GM12891 (cell line): ENCODE measurements at regions not wholly inside any gene's neighbourhood (a gene's known extent, or its start where the extent isn't known, plus 50 kb on each side); places are given as distances from the start of the nearest gene placed in this dataset.

Source experiments
- DNase-seq: peaks from one replicate; pipeline ENCODE4 v3.0.0; 2011; ENCODE audit warnings: low spot score; ENCODE audit not compliant: insufficient read length
- FAIRE-seq: peaks from 2 replicates; lab custom pipeline; 2011; peaks lifted over from hg19 to GRCh38; lab: Jason Lieb, UNC
- PAX5 ChIP-seq: IDR thresholded peaks from 2 replicates; pipeline ENCODE4 v1.6.1; 2011; ENCODE audit warnings: low read length, moderate library complexity, mild to moderate bottlenecking; ENCODE audit not compliant: insufficient read depth, severe bottlenecking
- POLR2A ChIP-seq: IDR thresholded peaks from 2 replicates; pipeline ENCODE4 v1.6.1; 2011; ENCODE audit warnings: low read depth, low read length, control low read depth
- POLR2AphosphoS5 ChIP-seq: IDR thresholded peaks from 2 replicates; pipeline ENCODE4 v1.6.1; 2011; ENCODE audit warnings: low read depth, low read length, control low read depth
- POU2F2 ChIP-seq: IDR thresholded peaks from 2 replicates; pipeline ENCODE4 v1.6.1; 2011; ENCODE audit warnings: low read depth, mild to moderate bottlenecking, control low read depth, low read length, moderate library complexity
- SPI1 ChIP-seq: IDR thresholded peaks from 2 replicates; pipeline ENCODE4 v1.6.1; 2011; ENCODE audit warnings: low read depth, low read length, control low read depth
- TAF1 ChIP-seq: IDR thresholded peaks from 2 replicates; pipeline ENCODE4 v1.6.1; 2011; ENCODE audit warnings: low read depth, low read length, control low read depth

DNA sequence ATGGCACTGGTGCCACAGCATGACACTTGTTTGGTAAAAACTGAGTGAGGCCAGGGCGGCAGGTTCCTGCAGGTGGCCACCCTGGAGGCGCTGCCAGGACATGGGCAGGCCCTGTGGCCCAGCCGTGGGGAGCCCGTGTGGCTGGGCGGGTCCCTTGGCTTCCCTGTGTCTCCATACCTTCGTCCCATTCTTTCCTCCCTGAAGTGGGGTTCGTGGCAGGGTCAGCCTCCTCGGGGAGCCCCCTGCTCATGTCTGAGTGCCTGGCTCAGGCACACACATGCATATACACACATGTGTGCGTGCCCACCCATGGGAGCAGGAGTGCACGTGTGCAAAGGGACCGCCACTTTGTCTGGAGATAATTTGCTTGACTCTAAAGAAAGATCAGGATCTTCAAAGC, 86.5 kb upstream of the HDAC4 start:
- TF ChIP-seq POLR2A (no peak), POU2F2 (no peak), SPI1 (no peak), TAF1 (no peak), POLR2AphosphoS5 (no peak), PAX5 (no peak)
- no peak for FAIRE-seq
- DNase-seq: no peak

DNA sequence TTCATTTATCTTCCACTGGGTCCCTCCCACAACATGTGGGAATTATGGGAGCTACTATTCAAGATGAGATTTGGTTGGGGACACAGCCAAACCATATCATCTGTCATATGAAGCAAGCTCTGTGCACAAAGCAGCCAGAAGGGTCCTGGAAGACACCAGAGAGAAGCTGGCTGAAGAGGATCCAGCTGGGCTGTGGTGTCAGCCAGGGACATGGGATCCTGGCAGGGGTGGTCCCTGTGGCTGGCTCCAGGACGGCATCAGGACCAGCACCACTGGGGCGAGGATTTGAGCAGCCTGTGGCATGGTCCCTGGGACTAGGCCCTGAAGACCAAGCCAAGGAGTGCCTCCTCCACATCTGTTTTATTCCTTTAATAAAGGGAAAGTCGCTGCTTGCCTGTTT, 84.8 kb upstream of the HDAC4 start:
- TF ChIP-seq TAF1 (no peak), POLR2AphosphoS5 (no peak)
- DNase-seq (no peak), FAIRE-seq (no peak)

DNA sequence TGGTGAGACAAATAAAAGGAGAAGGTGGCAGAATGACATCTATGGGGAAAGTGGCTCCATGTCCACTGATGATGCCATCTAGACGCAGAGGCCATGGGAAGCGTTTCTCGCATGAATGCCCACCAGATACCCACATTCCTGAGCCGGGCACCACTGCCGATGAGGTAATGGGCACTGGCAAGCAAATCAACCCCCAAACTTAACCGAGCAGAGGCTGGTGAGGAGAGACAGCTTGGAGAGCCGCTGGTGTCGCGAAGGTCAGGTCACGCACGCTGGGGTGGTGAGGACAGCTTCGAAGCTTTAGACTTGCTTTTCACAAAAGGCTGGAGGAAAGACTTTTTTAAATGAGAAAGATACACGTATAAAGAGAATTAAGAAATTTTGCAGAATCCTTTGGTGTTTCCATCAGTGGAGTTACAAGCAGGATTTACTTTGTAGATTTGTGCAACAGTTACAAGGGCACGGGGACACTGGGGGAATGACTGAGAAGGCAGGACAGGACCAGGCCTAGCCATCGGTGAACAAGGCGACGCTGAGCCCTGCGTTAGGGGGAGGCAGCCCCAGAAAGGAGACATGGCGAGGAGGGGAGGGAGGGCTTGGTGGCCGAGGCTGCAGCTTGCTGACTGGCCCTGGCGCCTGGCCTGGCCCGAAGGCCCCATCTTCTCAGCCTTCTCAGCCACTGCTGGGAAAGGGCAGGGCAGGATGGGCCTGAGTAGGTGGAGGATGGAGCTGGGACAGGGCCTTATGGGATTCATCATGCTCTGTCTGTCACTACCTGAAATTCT, 83.9 kb upstream of the HDAC4 start:
- TF ChIP-seq POLR2AphosphoS5 (no peak), PAX5 (no peak), TAF1 (no peak), SPI1 (no peak), POU2F2 (no peak), POLR2A (no peak)
- no peak for DNase-seq
- FAIRE-seq: no peak

DNA sequence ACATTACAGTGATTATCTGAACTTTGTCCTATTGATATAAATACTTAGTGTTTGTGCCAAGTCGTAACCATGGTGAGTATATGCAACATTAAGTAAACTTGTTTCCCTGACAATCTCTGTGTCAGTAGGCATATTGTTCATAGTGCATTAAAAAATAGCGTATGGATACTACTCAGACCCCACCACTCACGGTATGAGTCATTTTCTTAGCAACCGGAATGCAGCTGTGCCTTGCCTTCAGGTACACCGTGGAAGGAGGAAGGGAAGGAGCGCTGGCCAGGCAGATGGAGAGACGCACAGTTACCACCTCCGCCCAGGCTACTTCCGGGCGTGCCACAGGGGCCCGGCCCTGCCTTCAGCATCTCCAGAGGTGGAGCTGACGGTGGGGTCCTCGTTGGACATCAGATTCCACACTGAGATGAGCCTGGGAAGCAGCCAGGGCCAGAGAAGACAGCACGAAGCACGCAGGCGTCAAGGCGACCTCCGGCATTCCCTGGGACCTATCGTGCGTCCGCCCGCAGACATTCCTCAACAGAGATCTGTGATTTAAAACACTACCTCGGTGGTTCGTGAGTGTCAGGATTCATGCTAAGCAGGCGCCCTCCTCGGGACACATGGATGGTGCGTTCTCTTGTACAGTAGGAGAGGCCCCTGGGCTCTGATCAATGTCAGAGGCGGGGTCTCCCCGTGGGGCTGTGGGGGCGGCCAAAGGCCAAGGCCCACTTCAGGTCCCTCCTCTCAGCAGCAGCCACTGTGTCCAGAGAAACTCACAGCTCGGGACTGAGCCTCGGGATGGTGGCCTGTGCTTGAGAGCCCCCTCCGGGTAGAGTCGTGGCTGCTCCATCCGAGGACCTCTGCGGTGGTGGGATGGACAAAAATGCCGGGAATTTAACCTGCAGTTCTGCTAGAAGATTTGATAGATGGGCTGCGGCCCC, 82.2 kb upstream of the HDAC4 start:
- FAIRE-seq: no peak
- no peak for TF ChIP-seq POU2F2
- TF ChIP-seq TAF1: no peak
- no peak for TF ChIP-seq POLR2AphosphoS5
- TF ChIP-seq PAX5: no peak
- TF ChIP-seq POLR2A: no peak
- TF ChIP-seq SPI1: no peak

DNA sequence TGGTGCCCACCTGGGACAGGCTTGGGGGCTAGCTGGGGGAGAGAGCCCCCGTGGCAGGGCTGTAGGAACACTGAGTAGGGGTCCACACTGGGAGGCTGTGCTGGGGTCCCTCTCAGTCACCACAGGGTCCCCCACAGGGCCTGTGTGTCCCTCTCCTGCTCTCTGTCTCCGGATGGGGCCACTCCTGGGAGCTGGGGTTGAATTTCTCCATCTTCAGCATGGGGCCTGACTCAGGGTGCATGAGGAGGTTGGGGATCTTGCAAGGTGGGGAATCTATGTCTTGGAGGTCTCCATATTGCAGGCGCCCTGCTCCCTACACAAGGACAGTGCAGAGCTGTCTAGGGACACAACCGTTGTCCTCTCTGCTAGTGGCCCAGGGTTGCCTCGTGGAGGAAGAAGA, 78.7 kb upstream of the HDAC4 start:
- TF ChIP-seq POU2F2: no peak
- TF ChIP-seq SPI1: no peak
- TF ChIP-seq PAX5: no peak
- no peak for TF ChIP-seq TAF1
- no peak for TF ChIP-seq POLR2AphosphoS5
- no peak for TF ChIP-seq POLR2A
- no peak for FAIRE-seq
- DNase-seq: no peak

More for the DNA sequence above, 82.2 kb upstream of the HDAC4 start:
- DNase-seq: no peak

DNA sequence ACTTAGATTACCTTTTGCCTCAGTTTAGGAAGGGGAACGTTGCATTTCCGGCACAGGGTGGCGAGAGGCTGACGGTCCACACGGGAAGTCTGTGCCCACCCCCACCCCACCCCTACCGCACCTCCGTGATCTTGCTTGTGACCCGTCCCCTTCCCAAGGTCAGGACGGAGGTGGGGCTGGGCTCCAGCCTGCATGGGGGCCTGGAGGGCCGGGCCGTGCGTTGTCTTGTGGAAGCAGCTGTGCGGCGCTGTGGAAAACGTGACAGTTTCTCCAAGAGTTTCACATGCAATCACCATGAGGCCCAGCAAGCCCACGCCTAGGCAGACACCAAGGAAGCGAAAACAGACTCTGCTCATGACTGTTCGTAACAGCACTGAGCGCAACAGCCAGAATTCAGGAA, 76.8 kb upstream of the HDAC4 start:
- DNase-seq: no peak
- FAIRE-seq: no peak
- TF ChIP-seq POU2F2 (no peak), TAF1 (no peak), POLR2AphosphoS5 (no peak), SPI1 (no peak), PAX5 (no peak), POLR2A (no peak)

DNA sequence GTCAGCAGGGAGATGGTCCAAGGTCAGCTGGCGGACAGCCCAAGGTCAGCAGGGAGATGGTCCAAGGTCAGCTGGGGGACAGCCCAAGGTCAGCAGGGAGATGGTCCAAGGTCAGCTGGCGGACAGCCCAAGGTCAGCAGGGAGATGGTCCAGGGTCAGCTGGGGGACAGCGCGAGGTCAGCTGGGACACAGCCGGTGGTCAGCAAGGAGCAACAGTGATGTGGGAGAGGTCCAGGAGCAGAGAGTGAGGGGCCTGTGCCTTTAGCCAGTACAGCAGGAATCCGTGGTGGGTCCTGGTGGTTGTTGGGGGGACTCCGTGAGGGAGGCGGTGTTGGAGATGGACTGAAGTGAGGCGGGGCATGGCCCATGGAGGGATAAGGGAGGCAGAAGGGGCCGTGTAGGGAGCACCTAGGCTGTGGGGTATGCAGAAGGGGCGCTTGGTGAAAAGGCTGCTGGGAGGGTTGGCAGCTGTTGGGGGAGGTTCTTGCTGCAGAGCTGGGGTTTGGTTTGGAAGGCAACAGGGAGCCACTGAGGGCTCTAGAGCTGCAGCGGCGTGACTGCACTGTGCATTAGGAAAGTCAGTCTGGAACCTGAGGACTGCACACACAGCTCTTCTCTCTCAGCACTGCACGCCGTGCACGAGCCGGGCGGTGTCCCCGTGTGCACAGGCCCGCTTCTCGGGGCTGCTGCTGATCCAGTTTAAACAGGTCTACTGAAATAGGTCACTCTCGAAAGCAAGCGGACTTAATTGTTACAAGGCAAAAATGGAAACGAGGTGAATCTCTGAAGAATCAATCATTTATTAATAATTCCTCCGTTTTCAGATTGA, 76.2 kb upstream of the HDAC4 start:
- FAIRE-seq: no peak
- DNase-seq: no peak

DNA sequence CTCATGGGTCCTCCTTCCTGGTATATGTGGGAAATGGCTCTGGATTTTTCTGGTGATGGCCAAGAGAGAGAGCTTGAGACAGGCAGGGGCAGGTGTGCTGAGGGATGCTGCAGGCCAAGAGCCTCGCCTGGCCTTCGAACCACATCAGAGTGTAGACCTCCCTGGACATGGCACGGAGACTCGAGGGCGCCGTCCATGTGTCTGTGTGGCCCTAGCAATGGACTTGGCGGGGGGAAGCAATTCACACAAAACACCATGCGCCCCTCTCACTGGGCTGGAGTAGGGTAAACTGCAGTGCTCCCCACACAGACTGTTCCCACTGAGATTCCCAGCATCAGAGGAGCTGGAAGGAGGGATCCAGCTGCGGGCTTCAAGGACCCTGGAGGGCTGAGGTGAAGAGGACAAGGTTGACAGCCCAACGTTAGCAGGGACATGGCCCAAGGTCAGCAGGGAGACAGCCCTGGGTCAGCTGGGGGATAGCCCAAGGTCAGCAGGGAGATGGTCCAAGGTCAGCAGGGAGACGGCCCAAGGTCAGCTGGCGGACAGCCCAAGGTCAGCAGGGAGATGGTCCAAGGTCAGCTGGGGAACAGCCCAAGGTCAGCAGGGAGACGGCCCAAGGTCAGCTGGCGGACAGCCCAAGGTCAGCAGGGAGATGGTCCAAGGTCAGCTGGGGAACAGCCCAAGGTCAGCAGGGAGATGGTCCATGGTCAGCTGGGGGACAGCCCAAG, 75.4 kb upstream of the HDAC4 start:
- FAIRE-seq (no peak), DNase-seq (no peak)
- no peak for TF ChIP-seq POLR2A

More for the DNA sequence above, 76.2 kb upstream of the HDAC4 start:
- TF ChIP-seq POU2F2: no peak
- no peak for TF ChIP-seq SPI1
- no peak for TF ChIP-seq PAX5
- TF ChIP-seq TAF1: no peak
- TF ChIP-seq POLR2A: no peak
- TF ChIP-seq POLR2AphosphoS5: no peak
